Right cardiac atrium (tissue), 5 donors: ENCODE measurements at regions not wholly inside any gene's neighbourhood (a gene's known extent, or its start where the extent isn't known, plus 50 kb on each side); places are given as distances from the start of the nearest gene placed in this dataset.

Experiments used
- ATAC-seq, 2 donors: fragments of 200-7000 bp; cut with Tn5 transposase; one replicate each; pipeline versions ENCODE4 v1.8.0 to v1.9.1; 2020; ENCODE audit warnings: moderate library complexity in 2 of 2, mild to moderate bottlenecking in 1 of 2
- DNase-seq, 3 donors: peaks; one replicate each; pipeline ENCODE4 v3.0.0-alpha.2; 2020
- H3K27ac ChIP-seq: one replicate; pipeline ENCODE4 v1.5.1; 2013; ENCODE audit warnings: mild to moderate bottlenecking, low read length, control low read depth, moderate library complexity
- H3K27me3 ChIP-seq: one replicate; pipeline ENCODE4 v1.6.1; 2013; ENCODE audit not compliant: control insufficient read depth, insufficient read depth
- H3K4me1 ChIP-seq: one replicate; pipeline ENCODE4 v1.6.1; 2013; ENCODE audit warnings: low read length; ENCODE audit not compliant: control insufficient read depth, insufficient read depth
- H3K4me3 ChIP-seq: one replicate; pipeline ENCODE4 v1.5.1; 2013; ENCODE audit warnings: low read length, control low read depth
- H3K9me3 ChIP-seq: one replicate; pipeline ENCODE4 v1.6.1; 2013; ENCODE audit warnings: low read length; ENCODE audit not compliant: control insufficient read depth
- WGBS: extraction: QIAGEN DNeasy Blood & Tissue Kit; methylation state at CpG from one replicate; pipeline ENCODE4 v1.1.7; 2013; 5-methylcytosine and 5-hydroxymethylcytosine counted together
- intact Hi-C, 4 donors: fragments of 100-400 bp; cut with DNase I; formaldehyde crosslinking; loops; one replicate each; pipeline versions ENCODE4 v1.11.0 to v1.14.0; 2022 to 2023
- donor health status: healthy with polysubstance abuse.
- donor health status: DM: no; HTN: yes; CAD: no.
- donor health status: DM: no; HTN: no; CAD: no.
- donor health status: DM: no; HTN: yes; CAD: no; lungs with severe emphysema.
- donor health status: DM: yes; HTN: yes; CAD: no.

DNA sequence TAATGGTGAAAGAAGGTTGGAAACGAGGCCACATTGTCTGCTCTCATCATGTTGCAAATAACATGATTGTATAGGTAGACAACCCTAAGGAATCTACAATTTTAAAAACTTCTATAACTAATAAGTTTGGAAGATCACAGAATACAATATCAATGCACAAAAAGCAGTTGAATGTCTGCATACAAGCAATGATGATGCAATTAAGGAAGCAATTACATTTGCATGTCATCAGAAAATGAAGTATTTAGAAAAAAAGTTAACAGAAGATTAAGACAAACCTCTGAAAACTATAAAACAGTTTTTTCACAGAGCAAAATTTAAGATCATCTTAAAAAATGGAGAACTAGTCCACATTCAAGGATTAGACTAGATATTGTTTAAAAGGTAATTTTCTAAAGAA is 181.1 kb downstream of the METTL4 start:
- no peak overlapping the region for H3K4me3 ChIP-seq
- no peaks in the 10 kb centered on the region for H3K9me3 ChIP-seq
- intact Hi-C loops = no loop called here
- no peak overlapping the region for H3K27ac ChIP-seq
- no peak for ATAC-seq
- no peaks in the 10 kb centered on the region for H3K27me3 ChIP-seq
- H3K4me1 ChIP-seq = no peaks in the 10 kb centered on the region
- WGBS = 44% methylated on average over 1 of the region's 1 CpG
- DNase-seq = no peak

GRCh38 chr18:2391470-2391869 is 179.8 kb downstream of the METTL4 start:
- H3K9me3 ChIP-seq = no peaks in the 10 kb centered on the region
- no peaks in the 10 kb centered on the region for H3K27me3 ChIP-seq
- WGBS = 82% methylated on average over 6 of the region's 6 CpGs
- ATAC-seq (no peak), DNase-seq (no peak)
- no peaks in the 10 kb centered on the region for H3K4me1 ChIP-seq
- H3K27ac ChIP-seq = no peak overlapping the region
- intact Hi-C loops = no loop called here
- H3K4me3 ChIP-seq = no peak overlapping the region

DNA sequence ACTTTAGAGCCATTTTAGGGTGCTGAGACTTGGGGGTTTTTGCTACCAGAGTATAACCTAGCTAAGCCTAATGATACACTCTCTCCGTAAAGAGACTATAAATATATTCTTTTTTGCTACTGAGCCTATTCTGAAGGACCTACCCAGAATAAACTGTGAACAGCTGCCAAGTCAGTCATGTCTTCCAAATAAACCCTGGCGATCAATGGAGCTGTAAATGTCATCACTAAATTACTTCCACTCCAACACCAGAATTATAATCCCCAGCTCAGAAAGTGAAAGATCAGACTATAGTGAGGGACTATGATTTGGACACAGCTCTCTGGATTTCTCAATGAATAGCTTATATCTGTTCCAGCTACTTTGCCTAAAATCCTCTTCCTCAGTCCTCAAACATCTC is 178.9 kb downstream of the METTL4 start:
- Histone ChIP-seq H3K4me1 (no peaks in the 10 kb centered on the region), H3K4me3 (no peak overlapping the region), H3K27ac (no peak overlapping the region), H3K27me3 (no peaks in the 10 kb centered on the region), H3K9me3 (no peaks in the 10 kb centered on the region)
- DNase-seq (no peak), ATAC-seq (no peak)
- 28% methylated on average over 2 of the region's 2 CpGs for WGBS
- intact Hi-C loops = no loop called here

GRCh38 chr18:2394684-2395083 is 176.6 kb downstream of the METTL4 start:
- 79% methylated on average over 7 of the region's 7 CpGs for WGBS
- ATAC-seq (no peak), DNase-seq (no peak)
- no peak overlapping the region for H3K4me3 ChIP-seq
- H3K27ac ChIP-seq = no peak overlapping the region
- intact Hi-C loops = no loop called here
- H3K4me1 ChIP-seq = no peaks in the 10 kb centered on the region
- no peaks in the 10 kb centered on the region for H3K27me3 ChIP-seq
- no peaks in the 10 kb centered on the region for H3K9me3 ChIP-seq

- H3K9me3 ChIP-seq = no peaks in the 10 kb centered on the region
- H3K27ac ChIP-seq = no peak overlapping the region
- H3K4me1 ChIP-seq = no peaks in the 10 kb centered on the region
- no peaks in the 10 kb centered on the region for H3K27me3 ChIP-seq
- 75% methylated on average over 3 of the region's 3 CpGs for WGBS
- no peak for ATAC-seq
- intact Hi-C loops = no loop called here
- no peak for DNase-seq
- H3K4me3 ChIP-seq = no peak overlapping the region
These were observed 175.7 kb downstream of the METTL4 start for GRCh38 chr18:2395427-2396161.

- no peaks in the 10 kb centered on the region for H3K9me3 ChIP-seq
- no peak for DNase-seq
- WGBS = 90% methylated on average over 2 of the region's 2 CpGs
- ATAC-seq = no peak
- H3K4me3 ChIP-seq = no peak overlapping the region
- no peak overlapping the region for H3K27ac ChIP-seq
- no peaks in the 10 kb centered on the region for H3K27me3 ChIP-seq
- H3K4me1 ChIP-seq = no peaks in the 10 kb centered on the region
- intact Hi-C loops = no loop called here
These were observed 175.2 kb downstream of the METTL4 start for GRCh38 chr18:2396162-2396505.

DNA sequence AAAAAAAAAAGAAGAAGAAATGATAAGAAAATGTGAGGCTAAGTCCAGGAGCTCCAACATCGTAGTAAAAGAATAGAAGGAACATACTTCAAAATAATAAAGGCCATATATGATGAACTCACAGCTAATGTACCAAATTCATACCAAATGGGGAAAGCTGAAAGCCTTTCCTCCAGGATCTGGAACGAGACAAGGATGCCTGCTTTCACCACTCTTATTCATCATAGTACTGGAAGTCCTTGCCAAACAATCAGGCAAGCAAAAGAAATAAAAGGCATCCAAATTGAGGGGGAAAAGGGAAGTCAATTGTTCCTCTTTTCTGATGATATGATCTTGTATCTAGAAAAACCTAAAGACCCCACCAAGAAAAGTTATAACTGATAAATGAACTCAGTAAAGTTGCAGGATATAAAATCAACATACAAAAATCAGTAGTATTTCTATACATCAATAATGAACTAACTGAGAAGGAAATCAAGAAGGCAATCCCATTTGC is 170.6 kb downstream of the METTL4 start:
- Histone ChIP-seq H3K4me1 (no peaks in the 10 kb centered on the region), H3K4me3 (no peak overlapping the region), H3K9me3 (no peaks in the 10 kb centered on the region), H3K27ac (no peak overlapping the region), H3K27me3 (no peaks in the 10 kb centered on the region)
- intact Hi-C loops = no loop called here
- WGBS = 58% methylated on average over 2 of the region's 2 CpGs
- ATAC-seq = no peak
- DNase-seq = no peak

DNA sequence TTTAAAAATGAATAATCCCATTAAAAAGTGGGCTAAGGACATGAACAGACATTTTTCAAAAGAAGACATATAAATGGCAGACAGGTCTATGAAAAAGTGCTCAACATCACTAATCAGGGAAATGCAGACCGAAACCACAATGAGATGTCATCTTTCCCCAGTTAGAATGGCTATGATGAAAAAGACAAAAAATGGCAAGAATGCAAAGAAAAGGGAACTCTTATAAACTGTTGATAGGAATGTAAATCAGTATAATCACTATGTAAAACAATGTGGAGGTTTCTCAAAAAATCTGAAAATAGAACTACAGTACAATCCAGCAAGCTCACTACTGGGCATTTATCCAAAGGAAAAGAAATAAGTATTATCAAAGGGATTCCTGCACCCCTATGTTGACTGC is 169.2 kb downstream of the METTL4 start:
- H3K9me3 ChIP-seq = no peaks in the 10 kb centered on the region
- ATAC-seq (no peak), DNase-seq (no peak)
- H3K27ac ChIP-seq = no peak overlapping the region
- H3K4me3 ChIP-seq = no peak overlapping the region
- 77% methylated on average over 1 of the region's 1 CpG for WGBS
- no peaks in the 10 kb centered on the region for H3K27me3 ChIP-seq
- intact Hi-C loops = no loop called here
- H3K4me1 ChIP-seq = no peaks in the 10 kb centered on the region

GRCh38 chr18:2406544-2406943 is 164.8 kb downstream of the METTL4 start:
- Histone ChIP-seq H3K9me3 (no peaks in the 10 kb centered on the region), H3K27ac (no peak overlapping the region), H3K4me3 (no peak overlapping the region), H3K27me3 (no peaks in the 10 kb centered on the region), H3K4me1 (no peaks in the 10 kb centered on the region)
- intact Hi-C loops = no loop called here
- 50% methylated on average over 2 of the region's 2 CpGs for WGBS
- ATAC-seq = no peak
- no peak for DNase-seq

GRCh38 chr18:2407961-2408360 is 163.3 kb downstream of the METTL4 start:
- Histone ChIP-seq H3K4me1 (no peaks in the 10 kb centered on the region), H3K4me3 (no peak overlapping the region), H3K9me3 (no peaks in the 10 kb centered on the region), H3K27ac (no peak overlapping the region), H3K27me3 (no peaks in the 10 kb centered on the region)
- DNase-seq (no peak), ATAC-seq (no peak)
- 70% methylated on average over 1 of the region's 1 CpG for WGBS
- intact Hi-C loops = no loop called here

DNA sequence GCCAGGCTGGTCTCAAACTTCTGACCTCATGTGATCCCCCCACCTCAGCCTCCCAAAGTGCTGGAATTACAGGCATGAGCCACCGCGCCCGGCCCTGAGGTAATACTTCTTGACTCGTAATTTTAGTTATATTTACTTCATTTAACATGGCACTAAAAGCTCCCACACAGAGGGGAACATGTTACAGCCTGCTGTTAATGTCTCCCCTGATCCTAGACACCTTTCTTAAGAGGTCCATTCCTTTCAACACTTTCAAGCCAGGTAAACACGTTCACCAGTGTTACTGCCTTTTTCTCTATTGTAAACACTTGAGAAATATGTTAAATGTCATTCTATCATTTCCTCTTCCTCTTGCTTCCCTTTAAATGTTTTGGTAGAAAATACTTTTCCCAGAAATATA is 161.4 kb downstream of the METTL4 start:
- ATAC-seq (no peak), DNase-seq (no peak)
- Histone ChIP-seq H3K27me3 (no peaks in the 10 kb centered on the region), H3K9me3 (no peaks in the 10 kb centered on the region), H3K4me3 (no peak overlapping the region), H3K27ac (no peak overlapping the region), H3K4me1 (no peaks in the 10 kb centered on the region)
- 71% methylated on average over 5 of the region's 5 CpGs for WGBS
- intact Hi-C loops = no loop called here

DNA sequence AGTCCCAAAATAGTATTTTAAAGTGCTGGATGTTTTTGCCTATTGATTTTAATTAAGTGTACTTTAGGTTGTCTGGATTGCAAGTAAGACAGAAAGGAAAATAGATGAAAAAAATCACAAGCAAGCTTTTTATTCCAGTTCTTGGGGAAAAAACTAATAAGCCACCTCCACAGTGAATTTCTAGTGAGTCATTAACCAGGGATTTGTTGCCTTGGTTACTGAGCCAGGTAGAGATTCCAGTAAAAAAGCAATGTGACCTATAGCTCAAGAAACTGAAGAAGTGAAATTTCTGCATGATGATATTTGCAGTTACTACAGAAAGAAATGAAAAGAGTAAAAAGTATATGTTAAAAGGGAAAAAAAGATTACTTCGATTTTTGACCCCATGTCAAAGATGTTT is 160.6 kb downstream of the METTL4 start:
- DNase-seq (no peak), ATAC-seq (no peak)
- H3K27ac ChIP-seq = no peak overlapping the region
- H3K4me3 ChIP-seq = no peak overlapping the region
- H3K4me1 ChIP-seq = no peaks in the 10 kb centered on the region
- WGBS = 91% methylated on average over 1 of the region's 1 CpG
- H3K9me3 ChIP-seq = no peaks in the 10 kb centered on the region
- intact Hi-C loops = no loop called here
- H3K27me3 ChIP-seq = no peaks in the 10 kb centered on the region
